NK-92 (cell line): ENCODE measurements at regions not wholly inside any gene's neighbourhood (a gene's known extent, or its start where the extent isn't known, plus 50 kb on each side); places are given as distances from the start of the nearest gene placed in this dataset.
"Not testable (repeated sequence)": the region's sequence is repeated elsewhere in the genome, so short reads cannot be mapped to it uniquely, and the experiment has no call there.

ENCODE experiments used
- DNase-seq: peaks from one replicate; lab custom pipeline; 2025; ENCODE audit not compliant: unreplicated experiment; lab: John Stamatoyannopoulos, UW

DNA sequence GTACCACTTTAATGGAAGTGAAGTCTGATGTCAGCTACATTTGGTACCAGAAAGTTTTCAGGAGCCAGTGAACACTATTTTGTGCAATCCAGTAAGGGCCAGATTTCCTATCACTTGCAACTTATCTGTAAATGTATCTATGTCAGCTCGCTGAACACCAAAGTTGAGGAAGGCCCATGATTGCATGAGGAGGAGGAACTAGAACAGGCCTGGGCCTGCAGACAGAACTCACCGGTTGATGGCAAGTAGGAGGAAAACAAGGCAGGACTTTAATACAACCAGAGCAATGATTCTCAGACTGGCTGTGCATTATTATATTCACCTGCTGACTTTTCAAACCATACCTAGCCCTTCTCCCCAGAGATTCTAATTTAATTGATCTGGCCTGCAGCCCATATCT lies 540.2 kb downstream of the CETN3 start:
- no peak for DNase-seq

- DNase-seq = no peak
These were observed 543.1 kb downstream of the CETN3 start for GRCh38 chr5:89866410-89866809.

GRCh38 chr5:89864941-89865340 lies 544.6 kb downstream of the CETN3 start:
- no peak for DNase-seq

DNA sequence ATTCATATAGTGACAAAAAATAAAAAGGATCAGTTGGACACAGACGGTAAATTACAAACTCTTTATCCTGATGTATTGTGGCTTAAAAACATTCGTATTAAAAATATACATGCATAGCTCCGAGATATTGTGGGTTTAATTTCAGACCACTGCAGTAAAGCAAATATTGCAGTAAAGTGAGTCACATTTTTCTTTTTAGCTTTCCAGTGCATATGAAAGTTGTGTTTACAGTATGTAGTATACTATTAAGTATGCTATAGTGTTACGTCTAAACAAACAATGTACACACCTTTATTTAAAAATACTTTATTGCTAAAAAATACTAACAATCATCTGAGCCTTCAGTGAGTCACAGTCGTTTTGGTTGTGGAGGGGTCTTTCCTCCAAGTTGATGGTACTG lies 551.8 kb downstream of the CETN3 start:
- DNase-seq = no peak

GRCh38 chr5:89855417-89855816 lies 554.1 kb downstream of the CETN3 start:
- DNase-seq = no peak

DNA sequence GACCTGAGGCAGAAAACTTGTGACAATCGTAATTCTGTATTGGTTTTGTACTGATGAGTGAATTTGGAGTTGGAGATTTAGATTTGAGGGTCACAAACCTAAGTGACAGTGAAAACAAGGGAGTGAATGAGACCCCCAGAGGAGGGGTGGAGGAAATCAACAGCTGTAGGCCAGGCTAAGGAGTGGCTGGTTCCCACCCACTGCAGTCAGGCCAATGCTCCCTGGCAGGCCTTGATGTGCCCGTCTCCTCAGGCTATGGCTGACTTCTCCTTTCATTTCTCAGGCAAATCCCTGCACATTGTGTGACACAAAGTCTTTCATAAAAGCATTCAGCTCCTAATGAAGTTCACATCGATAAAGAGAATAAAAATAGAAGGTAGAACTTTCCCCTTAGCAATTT lies 557.6 kb downstream of the CETN3 start:
- DNase-seq = no peak

DNA sequence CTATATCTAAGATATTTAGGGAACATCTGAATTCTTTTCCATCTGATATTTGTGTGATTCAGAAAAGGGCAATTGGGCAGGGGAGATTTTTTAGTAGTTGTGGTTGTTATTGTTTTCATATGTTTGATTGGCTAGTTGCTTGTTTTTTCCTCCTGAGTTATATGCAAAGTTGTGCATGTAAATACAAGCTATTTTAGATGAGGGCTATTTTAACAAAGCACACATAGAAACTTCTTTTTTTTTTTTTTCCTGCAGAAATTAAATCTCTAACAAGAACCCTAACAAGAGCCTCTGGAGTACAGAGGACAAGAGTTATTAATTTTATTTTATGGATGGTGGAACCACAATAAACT lies 559.1 kb downstream of the CETN3 start:
- no peak for DNase-seq

DNA sequence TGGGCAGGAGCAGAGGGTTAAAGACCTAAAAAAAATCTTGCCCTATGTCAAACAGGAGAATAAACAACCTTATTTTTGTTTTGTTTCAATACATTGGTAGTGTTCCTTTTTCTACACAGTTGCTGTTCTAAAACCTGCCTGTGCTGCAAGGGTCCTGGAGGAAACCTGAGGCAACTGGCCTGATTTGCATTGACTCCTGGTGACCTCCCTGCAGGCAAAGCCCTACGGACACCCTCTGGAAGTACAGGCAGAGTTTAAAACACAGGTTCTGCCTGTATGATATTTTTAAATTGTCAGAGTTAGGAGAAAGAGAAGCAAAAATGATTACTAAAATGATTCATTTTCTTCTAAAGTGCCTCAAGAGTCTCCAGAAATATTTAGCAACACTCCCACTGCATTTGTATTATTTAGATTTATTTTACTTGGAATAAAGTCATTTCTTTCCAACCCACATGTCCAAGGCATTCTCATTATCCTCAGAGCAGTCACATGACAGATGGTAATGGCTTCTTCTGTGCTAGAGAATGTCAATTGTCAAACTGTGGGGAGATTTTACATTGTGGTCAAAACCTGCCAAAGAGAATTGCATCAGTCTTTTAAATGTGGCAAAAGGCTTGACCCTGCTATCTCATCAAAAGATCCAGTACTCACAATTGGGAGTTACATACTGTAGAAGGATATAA lies 559.6 kb downstream of the CETN3 start:
- DNase-seq = no peak

- no peak for DNase-seq
These were observed 561.8 kb downstream of the CETN3 start for GRCh38 chr5:89847743-89848142.

DNA sequence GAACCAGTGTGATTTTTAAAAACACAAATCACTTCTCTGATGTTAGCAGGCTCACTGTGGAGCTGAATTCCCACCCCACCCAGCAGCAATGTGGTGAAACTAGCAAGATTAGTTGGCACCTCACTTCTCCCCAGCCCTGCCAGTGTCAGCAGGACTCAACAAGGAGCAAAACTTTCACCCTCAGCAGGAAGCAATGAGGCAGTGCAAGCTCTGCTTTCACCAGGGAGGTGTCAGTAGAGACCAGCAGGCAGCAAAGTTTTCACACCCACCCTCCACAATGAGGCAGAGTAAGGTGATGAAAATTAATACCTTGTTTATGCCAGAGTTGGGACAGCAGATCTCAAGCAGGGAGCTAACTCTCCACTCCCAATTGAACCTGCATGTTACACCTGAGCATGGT lies 565.0 kb downstream of the CETN3 start:
- DNase-seq = no peak

GRCh38 chr5:89842531-89842930 lies 567.0 kb downstream of the CETN3 start:
- no peak for DNase-seq

GRCh38 chr5:89840906-89841305 lies 568.6 kb downstream of the CETN3 start:
- no peak for DNase-seq

GRCh38 chr5:89830691-89831090 lies 578.9 kb downstream of the CETN3 start:
- DNase-seq = no peak

GRCh38 chr5:89827960-89828359 lies 581.6 kb downstream of the CETN3 start:
- DNase-seq = no peak

DNA sequence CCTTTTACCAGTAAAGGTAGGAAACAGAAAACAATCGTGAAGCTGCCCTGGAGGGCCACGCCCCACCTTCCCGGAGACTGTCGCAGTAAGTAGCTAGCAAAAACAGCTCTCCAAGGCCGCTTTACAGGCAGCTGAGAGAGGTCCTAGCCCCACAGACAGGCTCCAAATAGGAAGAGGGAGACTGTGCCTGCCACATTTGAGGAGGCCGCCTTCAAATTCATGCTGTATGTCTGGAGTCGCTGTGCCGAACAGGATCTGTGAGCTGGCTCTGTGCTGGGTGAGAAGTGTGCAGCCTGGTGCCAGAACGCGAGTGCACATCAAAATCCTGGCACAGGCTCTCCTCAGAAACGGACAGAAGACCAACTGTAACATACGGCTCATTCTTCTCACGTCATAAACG lies 582.2 kb downstream of the CETN3 start:
- DNase-seq = no peak

DNA sequence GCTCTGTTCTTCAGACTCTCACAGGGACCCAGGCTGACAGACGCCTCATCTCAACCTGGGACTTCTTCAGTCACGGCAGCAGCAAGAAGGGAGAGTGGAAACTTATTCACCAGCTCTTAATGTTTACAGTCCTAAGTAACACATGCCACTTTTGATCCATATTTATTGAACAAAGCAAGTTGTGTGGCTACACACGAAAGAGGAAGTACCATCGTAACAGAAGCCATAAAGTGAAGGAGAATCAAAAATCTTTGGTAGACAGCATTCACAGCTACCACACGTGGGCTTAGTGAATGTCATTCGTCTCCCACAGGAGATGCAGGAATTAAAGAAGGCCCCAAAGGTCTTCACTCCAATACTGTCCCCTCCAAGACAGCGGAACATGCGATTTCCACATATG lies 582.6 kb downstream of the CETN3 start:
- no peak for DNase-seq

DNA sequence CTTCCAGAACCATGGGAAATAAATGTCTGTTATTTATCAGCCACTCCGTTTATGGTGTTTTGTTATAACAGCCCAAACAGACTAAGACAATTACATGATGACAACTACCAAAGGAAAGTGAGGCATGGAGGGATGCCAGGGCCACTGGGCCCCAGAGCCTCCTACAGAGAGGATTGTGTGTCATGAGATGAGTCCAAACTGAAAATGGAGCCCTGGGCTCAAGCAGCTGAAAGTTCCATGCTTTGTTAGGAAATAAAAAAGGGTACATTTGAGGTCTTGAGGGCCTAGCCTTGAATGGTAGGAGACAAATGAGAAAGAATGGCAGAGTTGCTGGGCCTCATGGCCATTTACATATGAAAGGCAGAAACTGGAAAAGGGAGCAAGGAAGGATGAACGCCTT lies 586.5 kb downstream of the CETN3 start:
- DNase-seq = no peak

GRCh38 chr5:89817841-89818240 lies 591.7 kb downstream of the CETN3 start:
- DNase-seq = no peak

DNA sequence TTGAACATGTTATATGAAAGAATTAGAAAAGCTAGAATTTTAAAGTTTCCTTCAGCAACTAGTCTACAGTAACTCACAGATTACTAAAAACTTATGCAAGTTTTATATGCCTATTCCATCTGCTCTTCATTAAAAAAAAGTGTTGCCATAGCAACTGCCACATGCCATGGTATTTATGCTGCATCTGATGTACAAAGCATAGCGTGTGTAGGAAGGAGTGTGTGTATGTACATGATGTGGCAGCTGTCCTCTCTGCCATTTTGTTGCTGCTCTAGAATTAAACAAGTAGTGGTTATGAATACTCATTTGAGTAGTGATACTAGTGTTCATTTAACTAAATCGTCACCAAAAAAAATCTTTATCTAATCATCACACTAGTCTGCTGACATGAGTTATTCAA lies 593.5 kb downstream of the CETN3 start:
- no peak for DNase-seq

DNA sequence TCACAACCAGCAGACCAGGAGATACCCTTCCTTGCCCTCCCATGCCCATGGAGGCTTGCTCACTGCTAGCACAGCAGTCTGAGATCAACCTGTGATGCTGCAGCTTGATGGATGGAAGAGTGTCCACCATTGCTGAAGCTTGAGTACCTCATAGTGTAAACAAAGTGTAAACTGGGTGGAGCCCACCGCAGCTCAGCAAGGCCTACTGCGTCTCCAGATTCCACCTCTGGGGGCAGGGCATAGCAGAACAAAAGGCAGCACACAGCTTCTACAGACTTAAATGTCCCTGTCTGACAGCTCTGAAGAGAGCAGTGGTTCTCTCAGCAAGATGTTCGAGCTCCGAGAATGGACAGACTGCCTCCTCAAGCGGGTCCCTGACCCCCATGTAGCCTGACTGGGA lies 608.8 kb downstream of the CETN3 start:
- DNase-seq = not testable (repeated sequence)

DNA sequence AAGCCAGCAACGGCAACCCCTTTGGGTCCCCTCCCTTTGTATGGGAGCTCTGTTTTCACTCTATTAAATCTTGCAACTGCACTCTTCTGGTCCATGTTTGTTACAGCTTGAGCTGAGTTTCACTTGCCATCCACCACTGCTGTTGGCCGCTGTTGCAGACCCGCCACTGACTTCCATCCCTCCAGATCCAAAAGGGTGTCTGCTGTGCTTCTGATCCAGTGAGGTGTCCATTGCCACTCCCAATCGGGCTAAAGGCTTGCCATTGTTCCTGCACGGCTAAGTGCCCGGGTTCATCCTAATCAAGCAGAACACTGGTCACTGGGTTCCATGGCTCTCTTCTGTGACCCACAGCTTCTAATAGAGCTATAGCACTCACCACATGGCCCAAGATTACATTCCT lies 615.1 kb downstream of the CETN3 start:
- DNase-seq = not testable (repeated sequence)

GRCh38 chr5:89779734-89780133 lies 629.8 kb downstream of the CETN3 start:
- DNase-seq = not testable (repeated sequence)

GRCh38 chr5:89777758-89778157 lies 631.8 kb downstream of the CETN3 start:
- no peak for DNase-seq

DNA sequence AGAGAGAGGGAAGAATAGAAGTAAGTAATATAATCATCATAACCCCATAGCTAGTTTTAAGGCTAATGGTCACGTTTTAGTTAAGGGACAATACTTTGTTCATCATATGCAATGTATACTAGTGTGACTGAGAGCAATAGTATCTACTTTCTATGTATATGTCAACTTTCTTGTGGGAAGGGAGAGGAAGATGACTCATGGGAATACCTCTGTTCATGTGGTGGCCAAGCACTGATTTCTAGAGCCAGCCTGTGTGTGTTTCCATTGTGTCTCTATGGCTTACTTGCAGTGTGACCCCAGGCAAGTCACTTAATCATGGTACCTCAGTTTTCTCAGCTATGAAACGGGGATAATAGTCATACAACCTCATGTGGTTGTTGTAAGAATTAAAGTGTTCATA lies 639.6 kb downstream of the CETN3 start:
- DNase-seq = no peak
